Kidney epithelial cell (primary cell): ENCODE measurements at regions not wholly inside any gene's neighbourhood (a gene's known extent, or its start where the extent isn't known, plus 50 kb on each side); places are given as distances from the start of the nearest gene placed in this dataset.
A peak's percentile ranks its signal among the peaks of the same experiment; 100 is the strongest.

Source experiments
- DNase-seq: peaks from one replicate; pipeline ENCODE4 v3.0.0-alpha.2; 2010; ENCODE audit warnings: low read depth
- H3K27me3 ChIP-seq: 2 replicates; pipeline ENCODE4 v1.6.0; 2011; ENCODE audit warnings: low read length; ENCODE audit not compliant: control insufficient read depth, insufficient read depth
- H3K36me3 ChIP-seq: 2 replicates; pipeline ENCODE4 v1.5.1; 2011; ENCODE audit warnings: low read length; ENCODE audit not compliant: control insufficient read depth, insufficient read depth
- H3K4me3 ChIP-seq: 2 replicates; pipeline ENCODE4 v1.5.1; 2011; ENCODE audit warnings: low read depth, mild to moderate bottlenecking, control low read depth, low read length
- CTCF ChIP-seq: IDR thresholded peaks from 2 replicates; pipeline ENCODE4 v1.5.1; 2011; ENCODE audit warnings: mild to moderate bottlenecking, moderate library complexity, low read length, control low read depth, inconsistent platforms; ENCODE audit not compliant: insufficient read depth, poor library complexity, severe bottlenecking

GRCh38 chr14:34214961-34215360, 247.1 kb downstream of the SPTSSA start:
- no peaks in the 10 kb centered on the region for H3K36me3 ChIP-seq
- no peak for DNase-seq
- H3K4me3 ChIP-seq = no peak overlapping the region
- no peak for TF ChIP-seq CTCF
- H3K27me3 ChIP-seq = no peaks in the 10 kb centered on the region

GRCh38 chr14:34213332-34213731, 248.7 kb downstream of the SPTSSA start:
- Histone ChIP-seq H3K36me3 (no peaks in the 10 kb centered on the region), H3K4me3 (no peak overlapping the region), H3K27me3 (no peaks in the 10 kb centered on the region)
- TF ChIP-seq CTCF = no peak
- DNase-seq = no peak

- no peak for DNase-seq
- no peaks in the 10 kb centered on the region for H3K27me3 ChIP-seq
- no peak overlapping the region for H3K4me3 ChIP-seq
- no peaks in the 10 kb centered on the region for H3K36me3 ChIP-seq
- TF ChIP-seq CTCF = no peak
These were observed 249.7 kb downstream of the SPTSSA start for GRCh38 chr14:34212172-34212929.

- H3K4me3 ChIP-seq = no peak overlapping the region
- H3K36me3 ChIP-seq = no peaks in the 10 kb centered on the region
- DNase-seq = peak; percentile 47
- no peak for TF ChIP-seq CTCF
- no peaks in the 10 kb centered on the region for H3K27me3 ChIP-seq
These were observed 250.3 kb downstream of the SPTSSA start for GRCh38 chr14:34211732-34212131.

GRCh38 chr14:34208532-34208931, 253.5 kb downstream of the SPTSSA start:
- no peaks in the 10 kb centered on the region for H3K36me3 ChIP-seq
- no peak for DNase-seq
- no peak for TF ChIP-seq CTCF
- no peaks in the 10 kb centered on the region for H3K27me3 ChIP-seq
- H3K4me3 ChIP-seq = no peak overlapping the region

- no peak overlapping the region for H3K4me3 ChIP-seq
- no peak for TF ChIP-seq CTCF
- no peaks in the 10 kb centered on the region for H3K27me3 ChIP-seq
- no peaks in the 10 kb centered on the region for H3K36me3 ChIP-seq
- DNase-seq = no peak
These were observed 254.9 kb upstream of the EGLN3 start for GRCh38 chr14:34205799-34206198.
